ENCODE measurements at regions not wholly inside any gene's neighbourhood (a gene's known extent, or its start where the extent isn't known, plus 50 kb on each side); places are given as distances from the start of the nearest gene placed in this dataset.
"Not testable (repeated sequence)": the region's sequence is repeated elsewhere in the genome, so short reads cannot be mapped to it uniquely, and the experiment has no call there.

- no peak for DNase-seq
- Histone ChIP-seq H3K9me2 (replicated peaks; ENCODE audit: low read length) (no peaks in the 10 kb centered on the region), H3K4me1 (ENCODE audit: insufficient read depth, low read length) (no peaks in the 10 kb centered on the region), H3F3A (ENCODE audit: low read length, unreplicated experiment) (no peaks in the 10 kb centered on the region), H3K79me2 (ENCODE audit: low read length) (no peaks in the 10 kb centered on the region), H2AFZ (ENCODE audit: low read length) (no peak overlapping the region), H3K36me3 (ENCODE audit: low read depth, low read length) (no peaks in the 10 kb centered on the region), H3K27ac (ENCODE audit: low read length) (no peak overlapping the region), H3K4me2 (ENCODE audit: low read length) (no peak overlapping the region), H3K27me3 (ENCODE audit: low read length) (peaks cover 83% of the 10 kb centered on the region), H4K20me1 (ENCODE audit: low read length) (no peaks in the 10 kb centered on the region), H3K4me3 (ENCODE audit: low read length) (no peak overlapping the region), H3K9ac (ENCODE audit: low read length) (no peak overlapping the region), H3K9me3 (ENCODE audit: low read length) (no peaks in the 10 kb centered on the region)
- CTCF ChIA-PET, result no interaction called here
- ATAC-seq, result no peak
- intact Hi-C loops (cut with micrococcal nuclease), result no loop called here
- POLR2A ChIA-PET (ENCODE audit: unreplicated experiment), result no interaction called here
- TF ChIP-seq EZH2phosphoT487 (IDR thresholded peaks at IDR 0.05; ENCODE audit: borderline replicate concordance, low read length) (no peak), CTCF (conservative IDR thresholded peaks at IDR 0.05; ENCODE audit: low read depth, low read length) (no peak), EZH2 (IDR thresholded peaks at IDR 0.05; ENCODE audit: low read length, unreplicated experiment) (no peak)
- BruUV-seq (replicated peaks), result no TSS peak
These were observed 57.1 kb downstream of the KCNC4 start for GRCh38 chr1:110267260-110267659.

GRCh38 chr1:110272045-110272444 lies 61.9 kb downstream of the KCNC4 start:
- DNase-seq, result no peak
- TF ChIP-seq EZH2phosphoT487 (IDR thresholded peaks at IDR 0.05; ENCODE audit: borderline replicate concordance, low read length) (no peak), CTCF (conservative IDR thresholded peaks at IDR 0.05; ENCODE audit: low read depth, low read length) (no peak), EZH2 (IDR thresholded peaks at IDR 0.05; ENCODE audit: low read length, unreplicated experiment) (no peak)
- ATAC-seq, result no peak
- POLR2A ChIA-PET (ENCODE audit: unreplicated experiment), result no interaction called here
- intact Hi-C loops (cut with micrococcal nuclease), result no loop called here
- H3K4me2 ChIP-seq (ENCODE audit: low read length), result no peak overlapping the region
- no peaks in the 10 kb centered on the region for H3K79me2 ChIP-seq (ENCODE audit: low read length)
- H2AFZ ChIP-seq (ENCODE audit: low read length), result no peak overlapping the region
- no peak overlapping the region for H3K27ac ChIP-seq (ENCODE audit: low read length)
- no peaks in the 10 kb centered on the region for H3K36me3 ChIP-seq (ENCODE audit: low read depth, low read length)
- no TSS peak for BruUV-seq (replicated peaks)
- H3F3A ChIP-seq (ENCODE audit: low read length, unreplicated experiment), result no peaks in the 10 kb centered on the region
- no peaks in the 10 kb centered on the region for H3K4me1 ChIP-seq (ENCODE audit: insufficient read depth, low read length)
- H3K9me2 ChIP-seq (replicated peaks; ENCODE audit: low read length), result no peaks in the 10 kb centered on the region
- CTCF ChIA-PET, result no interaction called here
- H3K9ac ChIP-seq (ENCODE audit: low read length), result no peak overlapping the region
- H4K20me1 ChIP-seq (ENCODE audit: low read length), result no peaks in the 10 kb centered on the region
- H3K27me3 ChIP-seq (ENCODE audit: low read length), result peaks cover 78% of the 10 kb centered on the region
- H3K9me3 ChIP-seq (ENCODE audit: low read length), result no peaks in the 10 kb centered on the region
- H3K4me3 ChIP-seq (ENCODE audit: low read length), result no peak overlapping the region

- H3K4me3 ChIP-seq (ENCODE audit: low read length); DNase-seq; H3F3A ChIP-seq (ENCODE audit: low read length, unreplicated experiment); H3K79me2 ChIP-seq (ENCODE audit: low read length); H3K27ac ChIP-seq (ENCODE audit: low read length); H3K4me1 ChIP-seq (ENCODE audit: insufficient read depth, low read length); BruUV-seq (replicated peaks); H3K9me2 ChIP-seq (replicated peaks; ENCODE audit: low read length); H3K4me2 ChIP-seq (ENCODE audit: low read length); H3K36me3 ChIP-seq (ENCODE audit: low read depth, low read length); POLR2A ChIA-PET (ENCODE audit: unreplicated experiment); CTCF ChIA-PET; H3K9me3 ChIP-seq (ENCODE audit: low read length); intact Hi-C loops (cut with micrococcal nuclease); H3K9ac ChIP-seq (ENCODE audit: low read length); ATAC-seq; H2AFZ ChIP-seq (ENCODE audit: low read length); H4K20me1 ChIP-seq (ENCODE audit: low read length): not testable (repeated sequence)
- peaks cover 82% of the 10 kb centered on the region for H3K27me3 ChIP-seq (ENCODE audit: low read length)
These were observed 63.7 kb downstream of the KCNC4 start for GRCh38 chr1:110273832-110274231.
